Mesodermal cell (in vitro differentiated cells): ENCODE measurements at regions not wholly inside any gene's neighbourhood (a gene's known extent, or its start where the extent isn't known, plus 50 kb on each side); places are given as distances from the start of the nearest gene placed in this dataset.

ENCODE experiments used
- H3K27ac ChIP-seq: 2 replicates; pipeline ENCODE4 v1.7.0; 2013; ENCODE audit warnings: mild to moderate bottlenecking, low read depth, low read length, moderate library complexity; ENCODE audit not compliant: severe bottlenecking
- H3K36me3 ChIP-seq: 2 replicates; pipeline ENCODE4 v1.7.1; 2013; ENCODE audit warnings: mild to moderate bottlenecking, low read length, moderate library complexity; ENCODE audit not compliant: control insufficient read depth, insufficient read depth
- H3K4me1 ChIP-seq: one replicate; pipeline ENCODE4 v1.7.1; 2013; ENCODE audit warnings: mild to moderate bottlenecking, low read length; ENCODE audit not compliant: insufficient read depth, control insufficient read depth, poor library complexity, severe bottlenecking
- H3K4me3 ChIP-seq: 2 replicates; pipeline ENCODE4 v1.7.0; 2013; ENCODE audit warnings: low read length, control low read depth, mild to moderate bottlenecking; ENCODE audit not compliant: insufficient read depth, poor library complexity, severe bottlenecking; ENCODE audit errors: extremely low read depth
- H3K9me3 ChIP-seq: 2 replicates; pipeline ENCODE4 v1.7.1; 2013; ENCODE audit warnings: mild to moderate bottlenecking, low read length, moderate library complexity; ENCODE audit not compliant: control insufficient read depth
- WGBS, 2 experiments: methylation state at CpG; one replicate each; pipeline ENCODE4 v1.1.5; 2013; ENCODE audit warnings: missing lambda C conversion rate in 2 of 2; ENCODE audit not compliant: insufficient coverage in 2 of 2; 5-methylcytosine and 5-hydroxymethylcytosine counted together

DNA sequence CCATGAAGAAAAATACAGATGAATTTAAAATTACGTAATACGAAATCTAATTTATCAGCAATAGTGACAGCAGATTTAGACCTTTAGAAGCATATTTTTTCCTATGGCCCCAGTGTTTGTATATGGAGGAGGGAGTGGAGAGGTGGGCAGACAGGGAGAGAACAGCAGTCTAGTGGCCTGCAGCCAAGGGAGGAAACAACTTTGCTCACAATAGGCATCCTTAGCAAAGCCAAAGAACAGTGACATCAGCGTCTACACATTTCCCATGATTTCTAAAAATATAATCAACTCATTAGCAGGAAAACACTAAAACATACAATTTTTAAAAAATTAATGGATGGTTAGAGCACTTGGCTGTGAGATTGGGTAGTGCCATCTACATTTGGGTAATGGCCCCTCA lies 622.6 kb upstream of the ATP2B1 start:
- no peak overlapping the region for H3K4me3 ChIP-seq
- no peaks in the 10 kb centered on the region for H3K36me3 ChIP-seq
- H3K4me1 ChIP-seq = no peaks in the 10 kb centered on the region
- no peaks in the 10 kb centered on the region for H3K9me3 ChIP-seq
- WGBS, 2 experiments = no CpG with 5 or more reads among the region's 3 CpGs
- no peak overlapping the region for H3K27ac ChIP-seq

DNA sequence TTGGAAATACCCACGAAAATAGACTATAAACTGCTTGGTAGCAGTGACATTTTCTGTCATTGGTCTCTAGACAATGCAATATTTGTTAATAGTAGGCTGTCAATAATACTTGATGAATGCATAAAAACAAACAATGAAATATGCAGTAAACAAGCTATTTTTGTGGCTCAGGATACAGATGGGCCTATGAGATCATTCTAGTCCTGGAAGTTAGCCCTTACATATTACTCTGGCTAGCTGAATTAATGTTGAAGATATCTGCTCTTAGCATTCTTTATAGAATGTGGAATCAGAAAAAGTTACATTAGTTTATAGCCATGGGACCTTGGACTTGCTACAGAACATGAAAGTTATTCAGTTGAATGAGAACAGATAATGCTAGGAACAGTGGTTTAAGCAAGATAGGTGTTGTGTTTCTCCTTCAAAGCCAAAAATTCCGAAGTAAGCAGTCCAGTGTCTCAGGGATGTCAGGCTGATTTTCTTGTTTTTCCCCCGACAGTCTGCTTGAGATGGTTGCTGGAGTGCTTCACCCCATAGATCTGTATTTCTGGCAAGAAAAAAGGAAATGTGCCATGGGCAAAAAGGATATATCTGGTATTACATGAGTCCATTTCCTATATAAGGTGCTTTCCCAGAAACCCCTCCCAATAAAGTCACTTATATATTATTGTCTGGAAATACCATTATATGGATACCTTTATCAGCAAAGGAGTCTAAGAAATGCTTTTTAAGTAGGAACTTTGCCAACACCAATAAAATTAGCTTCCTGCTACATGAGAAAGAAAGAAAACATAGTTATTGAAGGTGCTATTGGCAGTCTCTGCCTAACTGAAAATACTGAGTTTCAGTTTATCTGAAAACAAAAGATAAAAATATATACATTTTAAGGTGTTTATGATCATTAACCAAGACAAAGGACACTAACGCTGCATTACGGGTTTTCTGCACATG lies 619.4 kb upstream of the ATP2B1 start:
- 72 to 100% methylated on average over 1 to 3 of the region's 5 CpGs for WGBS, 2 experiments
- Histone ChIP-seq H3K4me1 (no peaks in the 10 kb centered on the region), H3K9me3 (no peaks in the 10 kb centered on the region), H3K4me3 (no peak overlapping the region), H3K27ac (no peak overlapping the region), H3K36me3 (no peaks in the 10 kb centered on the region)

DNA sequence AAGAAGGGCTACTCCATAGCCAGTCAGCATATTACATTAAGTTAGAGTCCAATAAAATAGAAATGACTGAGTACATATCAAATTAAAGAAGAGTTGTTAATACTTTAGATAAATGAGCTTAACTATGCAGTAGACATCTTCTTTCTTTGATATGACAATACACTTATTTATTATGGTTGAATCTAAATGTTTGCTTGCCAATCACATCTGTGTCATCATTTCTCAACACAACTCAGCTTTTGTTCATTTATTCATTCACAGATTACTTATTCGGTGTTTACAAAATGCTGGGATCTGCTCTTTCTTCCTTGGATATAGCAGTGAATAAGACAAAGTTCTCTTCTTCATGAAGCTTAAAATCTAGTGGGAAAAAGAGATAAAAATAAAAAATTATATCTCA lies 614.6 kb upstream of the ATP2B1 start:
- no peaks in the 10 kb centered on the region for H3K4me1 ChIP-seq
- no CpG with 5 or more reads among the region's 1 CpG for WGBS, 2 experiments
- no peak overlapping the region for H3K4me3 ChIP-seq
- H3K27ac ChIP-seq = no peak overlapping the region
- no peaks in the 10 kb centered on the region for H3K9me3 ChIP-seq
- no peaks in the 10 kb centered on the region for H3K36me3 ChIP-seq

DNA sequence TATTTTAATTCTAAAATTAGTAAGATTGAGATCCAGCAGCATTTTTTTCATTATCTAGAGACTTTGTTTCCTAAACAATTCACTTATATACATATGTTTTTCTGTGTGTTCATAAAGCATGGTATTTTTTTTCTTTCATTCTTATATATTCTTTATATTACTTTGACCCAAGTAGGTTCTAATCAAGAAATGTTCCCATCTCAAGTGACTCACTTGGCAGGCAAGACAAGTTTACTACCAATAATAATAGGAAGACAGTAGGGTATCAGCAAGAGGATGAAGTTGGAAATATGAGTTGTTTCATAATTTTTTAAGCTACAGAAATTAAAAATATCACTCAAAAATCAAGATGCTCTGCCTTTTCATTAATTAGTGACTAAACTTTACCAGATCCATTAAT lies 613.4 kb upstream of the ATP2B1 start:
- Histone ChIP-seq H3K27ac (no peak overlapping the region), H3K36me3 (no peaks in the 10 kb centered on the region), H3K4me3 (no peak overlapping the region), H3K4me1 (no peaks in the 10 kb centered on the region), H3K9me3 (no peaks in the 10 kb centered on the region)

DNA sequence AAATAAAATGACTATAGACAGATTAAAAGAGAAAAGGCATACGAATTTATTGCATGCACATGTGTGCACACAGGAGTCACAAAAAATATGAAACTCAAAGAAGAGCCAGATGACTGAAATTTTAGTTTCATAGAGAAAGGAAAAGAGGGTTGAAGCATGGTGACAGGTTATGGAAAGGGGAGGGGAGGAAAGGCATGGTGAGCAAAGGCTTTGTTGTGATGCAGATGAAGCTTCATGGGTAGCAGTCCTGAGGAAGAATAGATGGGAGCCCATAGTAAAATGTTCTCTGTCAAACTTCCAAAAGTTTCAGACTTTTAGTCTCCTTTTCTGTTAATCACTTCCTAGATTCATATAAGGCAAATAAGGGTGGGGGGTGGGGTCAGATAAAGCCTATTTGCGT lies 612.7 kb upstream of the ATP2B1 start:
- Histone ChIP-seq H3K27ac (no peak overlapping the region), H3K36me3 (no peaks in the 10 kb centered on the region), H3K4me1 (no peaks in the 10 kb centered on the region), H3K9me3 (no peaks in the 10 kb centered on the region), H3K4me3 (no peak overlapping the region)
- WGBS, 2 experiments = 86 to 92% methylated on average over 1 of the region's 2 CpGs

DNA sequence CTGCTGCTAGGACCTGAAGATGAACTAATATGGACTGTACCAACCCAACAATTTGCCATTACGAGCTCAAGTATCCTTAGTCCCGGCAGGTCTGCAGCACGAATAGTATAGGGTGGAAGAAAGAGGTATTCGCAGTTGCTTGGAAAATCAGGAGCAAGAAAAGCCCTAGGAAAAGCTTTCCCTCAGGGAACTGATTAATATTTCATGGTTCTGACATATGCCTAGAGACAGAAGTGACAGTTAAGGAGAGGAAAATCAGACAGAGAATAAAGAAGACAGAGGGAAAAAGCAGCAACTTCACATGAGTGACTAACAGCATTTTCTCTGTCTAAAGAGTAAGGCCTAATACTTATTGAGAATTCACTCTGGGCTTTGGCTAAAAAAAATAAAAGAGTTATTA lies 602.9 kb upstream of the ATP2B1 start:
- no peaks in the 10 kb centered on the region for H3K36me3 ChIP-seq
- H3K27ac ChIP-seq = no peak overlapping the region
- 96% methylated on average over 2 to 4 of the region's 4 CpGs for WGBS, 2 experiments
- H3K4me1 ChIP-seq = peaks cover 3% of the 10 kb centered on the region
- no peaks in the 10 kb centered on the region for H3K9me3 ChIP-seq
- H3K4me3 ChIP-seq = no peak overlapping the region

DNA sequence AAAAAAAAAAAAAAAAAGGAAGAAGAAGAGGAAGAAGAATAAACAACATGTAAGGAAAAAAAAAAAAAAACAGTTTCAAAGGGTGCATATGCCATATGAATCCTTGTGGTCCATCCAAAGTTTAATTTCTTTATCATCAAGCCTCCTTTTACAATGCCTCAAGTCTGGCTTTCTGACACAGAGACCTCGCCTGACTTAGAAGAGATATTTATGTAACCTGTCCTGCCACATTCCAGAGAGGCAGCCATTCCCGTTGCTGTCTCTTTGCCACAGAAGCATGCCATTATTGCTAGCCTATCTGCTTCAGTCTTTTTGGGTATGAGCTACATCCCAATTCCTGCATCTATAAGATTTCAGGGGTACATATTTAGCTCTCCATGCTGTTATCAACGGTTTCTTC lies 596.7 kb upstream of the ATP2B1 start:
- 78 to 80% methylated on average over 2 of the region's 3 CpGs for WGBS, 2 experiments
- H3K4me1 ChIP-seq = peaks cover 3% of the 10 kb centered on the region
- H3K36me3 ChIP-seq = no peaks in the 10 kb centered on the region
- no peak overlapping the region for H3K27ac ChIP-seq
- no peaks in the 10 kb centered on the region for H3K9me3 ChIP-seq
- no peak overlapping the region for H3K4me3 ChIP-seq

DNA sequence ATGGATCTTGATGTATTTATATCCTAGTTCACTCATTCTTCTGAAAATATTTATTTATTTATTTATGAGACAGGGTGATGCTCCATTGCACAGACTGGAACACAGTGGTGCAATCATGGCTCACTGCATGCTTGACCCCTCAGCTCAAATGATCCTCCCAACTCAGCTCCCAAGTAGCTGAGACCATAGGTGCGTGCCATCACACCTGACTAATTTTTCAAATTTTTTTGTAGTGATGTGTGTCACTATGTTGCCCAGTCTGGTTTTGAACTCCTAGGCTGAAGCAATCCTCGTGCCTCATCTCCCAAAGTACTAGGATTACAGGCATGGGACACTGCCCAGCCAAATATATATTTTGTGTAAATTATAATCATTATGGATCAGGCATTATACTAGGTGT lies 595.6 kb upstream of the ATP2B1 start:
- H3K9me3 ChIP-seq = no peaks in the 10 kb centered on the region
- H3K36me3 ChIP-seq = no peaks in the 10 kb centered on the region
- WGBS, 2 experiments = no CpG with 5 or more reads among the region's 2 CpGs
- no peaks in the 10 kb centered on the region for H3K4me1 ChIP-seq
- no peak overlapping the region for H3K4me3 ChIP-seq
- H3K27ac ChIP-seq = no peak overlapping the region

DNA sequence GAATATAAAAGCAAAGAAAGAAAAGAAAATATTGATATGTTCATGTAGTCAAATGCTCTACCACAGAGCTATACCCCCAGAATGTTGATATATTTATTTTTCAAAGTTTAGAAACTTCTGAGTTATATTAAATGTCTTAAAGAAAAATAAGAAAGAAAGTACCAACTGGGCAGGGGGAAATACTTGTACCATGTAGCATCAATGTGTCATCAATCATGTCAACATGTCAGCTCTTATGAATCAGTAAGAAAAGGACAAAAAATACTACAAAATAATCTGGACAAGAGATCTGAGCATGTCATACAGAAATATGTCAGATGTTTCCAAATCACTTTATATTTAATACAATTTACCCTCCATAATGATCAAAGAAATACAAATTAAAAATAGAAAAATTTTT lies 595.1 kb upstream of the ATP2B1 start:
- Histone ChIP-seq H3K4me3 (no peak overlapping the region), H3K9me3 (no peaks in the 10 kb centered on the region), H3K27ac (no peak overlapping the region), H3K36me3 (no peaks in the 10 kb centered on the region), H3K4me1 (no peaks in the 10 kb centered on the region)

DNA sequence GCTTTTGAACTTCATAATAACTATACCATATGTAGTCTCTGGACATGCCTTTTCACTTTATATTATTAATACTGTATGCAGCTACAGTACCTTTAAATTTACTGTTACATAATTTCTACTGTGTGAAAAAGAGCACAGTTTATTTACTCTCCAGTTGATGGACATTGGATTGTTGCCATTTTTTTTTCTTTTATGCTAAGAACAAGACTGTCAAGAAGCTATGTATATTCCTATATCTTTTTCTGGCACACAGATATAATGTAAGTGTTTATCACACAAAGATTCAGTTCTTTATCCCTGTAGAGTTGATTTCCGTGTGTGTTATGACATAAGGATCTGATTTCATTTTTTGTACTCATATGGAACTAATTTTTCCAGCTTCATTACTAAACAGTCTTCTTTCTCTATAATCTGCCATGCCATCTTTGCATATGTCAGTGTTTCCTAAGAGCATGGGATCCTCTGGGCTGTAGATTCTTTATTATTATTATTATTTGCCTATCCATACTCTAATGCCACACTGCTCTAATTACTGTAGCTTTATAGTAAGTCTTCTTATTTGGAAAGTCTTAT lies 593.0 kb upstream of the ATP2B1 start:
- H3K27ac ChIP-seq = no peak overlapping the region
- WGBS, 2 experiments = no CpG with 5 or more reads among the region's 1 CpG
- no peaks in the 10 kb centered on the region for H3K9me3 ChIP-seq
- no peak overlapping the region for H3K4me3 ChIP-seq
- H3K36me3 ChIP-seq = no peaks in the 10 kb centered on the region
- H3K4me1 ChIP-seq = no peaks in the 10 kb centered on the region

DNA sequence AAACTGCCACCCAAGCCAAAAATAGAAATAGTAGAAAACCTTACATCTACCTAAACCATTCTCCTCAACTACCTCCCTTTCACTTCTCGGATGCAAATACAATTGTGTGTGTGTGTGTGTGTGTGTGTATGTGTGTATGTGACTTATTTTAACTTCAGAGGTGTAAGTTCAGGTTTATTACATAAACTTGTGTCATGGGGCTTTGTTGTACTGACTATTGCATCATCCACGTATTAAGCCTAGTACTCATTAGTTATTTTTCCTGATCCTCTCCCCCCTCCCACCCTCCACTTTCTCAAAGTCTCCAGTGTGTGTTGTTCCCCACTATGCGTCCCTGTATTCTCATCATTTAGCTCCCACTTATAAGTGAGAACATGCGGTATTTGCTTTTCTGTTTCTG lies 592.5 kb upstream of the ATP2B1 start:
- 75% methylated on average over 1 of the region's 4 CpGs; no CpG with 5 or more reads in 1 of the 2 experiments for WGBS, 2 experiments
- no peaks in the 10 kb centered on the region for H3K9me3 ChIP-seq
- H3K27ac ChIP-seq = no peak overlapping the region
- no peak overlapping the region for H3K4me3 ChIP-seq
- H3K36me3 ChIP-seq = no peaks in the 10 kb centered on the region
- no peaks in the 10 kb centered on the region for H3K4me1 ChIP-seq
